ENCODE measurements at regions not wholly inside any gene's neighbourhood (a gene's known extent, or its start where the extent isn't known, plus 50 kb on each side); places are given as distances from the start of the nearest gene placed in this dataset.

- Histone ChIP-seq H3K27me3 (ENCODE audit: control insufficient read depth, insufficient read depth, low read length, poor library complexity, severe bottlenecking) (no peaks in the 10 kb centered on the region), H3K4me3 (ENCODE audit: low read length) (no peak overlapping the region), H3K4me1 (ENCODE audit: control insufficient read depth, insufficient read depth, low read length) (no peaks in the 10 kb centered on the region), H3K27ac (ENCODE audit: low read depth, low read length) (no peak overlapping the region), H3K36me3 (ENCODE audit: control insufficient read depth, insufficient read depth, low read length) (no peaks in the 10 kb centered on the region), H3K9me3 (ENCODE audit: control insufficient read depth, low read length) (no peaks in the 10 kb centered on the region), H3K9ac (ENCODE audit: extremely low read depth, low read length, poor library complexity, severe bottlenecking) (no peak overlapping the region)
- H3K27me3 Mint-ChIP-seq (ENCODE audit: insufficient read depth), result peaks cover 5% of the 10 kb centered on the region
- DNase-seq, result no peak
- peaks cover 10% of the 10 kb centered on the region for H3K4me1 Mint-ChIP-seq
- H3K27ac Mint-ChIP-seq, result no peak overlapping the region
- H3K9me3 Mint-ChIP-seq, result peaks cover 5% of the 10 kb centered on the region
- no peak for TF ChIP-seq CTCF (conservative IDR thresholded peaks at IDR 0.05)
- no peaks in the 10 kb centered on the region for H3K36me3 Mint-ChIP-seq (ENCODE audit: low read depth)
- no peak overlapping the region for H3K4me3 Mint-ChIP-seq
- 69% methylated on average over 1 of the region's 1 CpG; no CpG with 5 or more reads in 1 of the 2 experiments for WGBS, 2 experiments (ENCODE audit: insufficient coverage in 1 of 2, insufficient read length in 1 of 2)
These were observed 849.1 kb downstream of the TUSC7 start for GRCh38 chr3:117558681-117559080.

DNA sequence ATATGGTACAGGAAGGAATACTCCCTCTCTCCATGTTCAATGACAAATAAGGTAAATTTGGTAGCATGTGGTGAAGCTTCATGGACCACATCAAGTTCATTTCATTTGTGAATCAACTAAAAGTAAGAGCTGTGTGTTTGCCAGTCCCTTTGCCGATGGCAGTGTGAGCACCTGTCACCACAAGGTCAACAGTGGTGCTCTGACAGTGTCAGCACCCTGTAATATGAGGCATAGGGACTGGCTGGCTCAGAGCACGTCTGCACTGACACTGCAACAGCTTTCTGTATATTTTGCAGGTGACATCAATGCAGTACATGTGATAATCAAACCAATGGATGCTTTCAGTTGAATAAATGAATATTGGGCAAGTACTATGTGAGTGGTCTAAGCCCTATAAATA is 852.4 kb downstream of the TUSC7 start:
- Histone ChIP-seq H3K27me3 (ENCODE audit: control insufficient read depth, insufficient read depth, low read length, poor library complexity, severe bottlenecking) (no peaks in the 10 kb centered on the region), H3K4me3 (ENCODE audit: low read length) (no peak overlapping the region), H3K9me3 (ENCODE audit: control insufficient read depth, low read length) (no peaks in the 10 kb centered on the region), H3K27ac (ENCODE audit: low read depth, low read length) (no peak overlapping the region), H3K36me3 (ENCODE audit: control insufficient read depth, insufficient read depth, low read length) (no peaks in the 10 kb centered on the region), H3K4me1 (ENCODE audit: control insufficient read depth, insufficient read depth, low read length) (no peaks in the 10 kb centered on the region), H3K9ac (ENCODE audit: extremely low read depth, low read length, poor library complexity, severe bottlenecking) (no peak overlapping the region)
- H3K4me3 Mint-ChIP-seq, result no peak overlapping the region
- peaks cover 10% of the 10 kb centered on the region for H3K4me1 Mint-ChIP-seq
- H3K9me3 Mint-ChIP-seq, result peaks cover 4% of the 10 kb centered on the region
- H3K36me3 Mint-ChIP-seq (ENCODE audit: low read depth), result no peaks in the 10 kb centered on the region
- no peak for TF ChIP-seq CTCF (conservative IDR thresholded peaks at IDR 0.05)
- no peak overlapping the region for H3K27ac Mint-ChIP-seq
- peaks cover 5% of the 10 kb centered on the region for H3K27me3 Mint-ChIP-seq (ENCODE audit: insufficient read depth)
- WGBS, 2 experiments (ENCODE audit: insufficient coverage in 1 of 2, insufficient read length in 1 of 2), result 89% methylated on average over 1 to 2 of the region's 2 CpGs
- DNase-seq, result no peak

DNA sequence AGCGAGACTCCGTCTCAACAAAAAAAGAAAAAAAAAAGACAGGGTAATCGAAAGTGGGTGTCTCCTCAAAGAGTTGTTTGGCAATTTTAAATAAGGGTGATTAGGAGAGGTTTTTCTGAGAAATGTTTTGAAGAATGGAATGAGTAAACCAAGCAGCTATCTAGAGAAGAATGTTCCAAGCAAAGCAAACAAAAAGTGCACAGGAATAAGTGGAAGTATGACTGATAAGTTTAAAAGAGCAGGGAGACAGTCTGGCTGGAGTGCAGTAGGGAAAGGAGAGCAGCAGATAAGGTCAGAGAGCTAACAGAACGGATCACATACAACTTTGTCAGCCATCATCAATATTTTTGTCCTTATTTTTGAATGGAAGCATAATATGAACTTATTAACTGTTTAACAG is 853.5 kb downstream of the TUSC7 start:
- H3K9me3 Mint-ChIP-seq, result peaks cover 4% of the 10 kb centered on the region
- H3K4me1 ChIP-seq (ENCODE audit: control insufficient read depth, insufficient read depth, low read length), result no peaks in the 10 kb centered on the region
- no peak overlapping the region for H3K4me3 Mint-ChIP-seq
- H3K4me3 ChIP-seq (ENCODE audit: low read length), result no peak overlapping the region
- H3K9me3 ChIP-seq (ENCODE audit: control insufficient read depth, low read length), result no peaks in the 10 kb centered on the region
- WGBS, 2 experiments (ENCODE audit: insufficient coverage in 1 of 2, insufficient read length in 1 of 2), result 96 to 98% methylated on average over 3 to 4 of the region's 4 CpGs
- H3K27me3 ChIP-seq (ENCODE audit: control insufficient read depth, insufficient read depth, low read length, poor library complexity, severe bottlenecking), result no peaks in the 10 kb centered on the region
- H3K36me3 ChIP-seq (ENCODE audit: control insufficient read depth, insufficient read depth, low read length), result no peaks in the 10 kb centered on the region
- H3K36me3 Mint-ChIP-seq (ENCODE audit: low read depth), result no peaks in the 10 kb centered on the region
- peaks cover 5% of the 10 kb centered on the region for H3K27me3 Mint-ChIP-seq (ENCODE audit: insufficient read depth)
- no peak overlapping the region for H3K27ac ChIP-seq (ENCODE audit: low read depth, low read length)
- no peak overlapping the region for H3K9ac ChIP-seq (ENCODE audit: extremely low read depth, low read length, poor library complexity, severe bottlenecking)
- H3K27ac Mint-ChIP-seq, result no peak overlapping the region
- no peak for DNase-seq
- H3K4me1 Mint-ChIP-seq, result peaks cover 3% of the 10 kb centered on the region
- TF ChIP-seq CTCF (conservative IDR thresholded peaks at IDR 0.05), result no peak

Measured in endodermal cell (in vitro differentiated cells).